ENCODE measurements at regions not wholly inside any gene's neighbourhood (a gene's known extent, or its start where the extent isn't known, plus 50 kb on each side); places are given as distances from the start of the nearest gene placed in this dataset.

- TF ChIP-seq EZH2 (IDR thresholded peaks at IDR 0.05; ENCODE audit: insufficient read depth, poor library complexity, severe bottlenecking) (no peak), EZH2phosphoT487 (IDR thresholded peaks at IDR 0.05; ENCODE audit: insufficient read depth, low read depth) (no peak)
Measured at GRCh38 chr15:94792196-94792595, 560.8 kb downstream of the MCTP2 start.

All from GM23248 (cell line).